Thyroid gland (tissue), 4 donors: ENCODE measurements at regions not wholly inside any gene's neighbourhood (a gene's known extent, or its start where the extent isn't known, plus 50 kb on each side); places are given as distances from the start of the nearest gene placed in this dataset.

ENCODE experiments used
- POLR2A ChIP-seq, 2 donors: fragments of 450-650 bp; IDR thresholded peaks; one replicate each; pipeline ENCODE4 v1.6.1; 2017; ENCODE audit warnings: antibody characterized with exemption in 2 of 2, mild to moderate bottlenecking in 2 of 2, moderate library complexity in 1 of 2
- TF ChIP-seq, protein P1 (sequence below), 6 experiments: fragments of 200-600 bp in 3 of 6; fragments of 450-650 bp in 3 of 6; sonication (generic) in 3 of 6; IDR thresholded peaks; one replicate each; pipeline ENCODE4 v1.5.1; 2016 to 2019; ENCODE audit warnings: antibody characterized with exemption in 6 of 6, mild to moderate bottlenecking in 2 of 6, inconsistent platforms in 1 of 6, moderate library complexity in 1 of 6

DNA sequence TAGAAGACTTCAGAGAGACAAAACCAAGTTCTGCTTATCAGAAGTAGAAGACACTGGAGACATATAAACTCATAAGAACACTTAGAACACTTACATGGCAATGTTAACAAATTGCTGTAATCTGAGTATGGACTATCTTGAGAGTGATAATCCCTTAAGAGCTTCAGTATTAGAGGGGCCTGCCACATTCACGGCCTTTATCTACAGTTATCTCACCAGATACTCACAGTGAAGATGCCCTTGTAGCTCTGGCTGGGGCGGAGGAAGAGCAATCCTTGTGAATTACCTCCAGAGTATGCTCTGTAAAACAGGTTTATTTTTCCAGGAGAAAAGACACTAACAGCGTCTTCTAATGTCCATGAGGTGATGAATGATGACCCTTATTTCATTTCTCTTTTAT lies 762.8 kb downstream of the FAM181B start:
- no peak for TF ChIP-seq POLR2A (IDR thresholded peaks at IDR 0.05)
- TF ChIP-seq, protein P1, sequence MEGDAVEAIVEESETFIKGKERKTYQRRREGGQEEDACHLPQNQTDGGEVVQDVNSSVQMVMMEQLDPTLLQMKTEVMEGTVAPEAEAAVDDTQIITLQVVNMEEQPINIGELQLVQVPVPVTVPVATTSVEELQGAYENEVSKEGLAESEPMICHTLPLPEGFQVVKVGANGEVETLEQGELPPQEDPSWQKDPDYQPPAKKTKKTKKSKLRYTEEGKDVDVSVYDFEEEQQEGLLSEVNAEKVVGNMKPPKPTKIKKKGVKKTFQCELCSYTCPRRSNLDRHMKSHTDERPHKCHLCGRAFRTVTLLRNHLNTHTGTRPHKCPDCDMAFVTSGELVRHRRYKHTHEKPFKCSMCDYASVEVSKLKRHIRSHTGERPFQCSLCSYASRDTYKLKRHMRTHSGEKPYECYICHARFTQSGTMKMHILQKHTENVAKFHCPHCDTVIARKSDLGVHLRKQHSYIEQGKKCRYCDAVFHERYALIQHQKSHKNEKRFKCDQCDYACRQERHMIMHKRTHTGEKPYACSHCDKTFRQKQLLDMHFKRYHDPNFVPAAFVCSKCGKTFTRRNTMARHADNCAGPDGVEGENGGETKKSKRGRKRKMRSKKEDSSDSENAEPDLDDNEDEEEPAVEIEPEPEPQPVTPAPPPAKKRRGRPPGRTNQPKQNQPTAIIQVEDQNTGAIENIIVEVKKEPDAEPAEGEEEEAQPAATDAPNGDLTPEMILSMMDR (IDR thresholded peaks at IDR 0.05), result no peak
